ENCODE measurements at regions not wholly inside any gene's neighbourhood (a gene's known extent, or its start where the extent isn't known, plus 50 kb on each side); places are given as distances from the start of the nearest gene placed in this dataset.

- ChIA-PET CTCF (no interaction called here), POLR2A (no interaction called here)
- Mint-ChIP-seq H3K4me3 (no peak overlapping the region), H3K36me3 (ENCODE audit: low read depth) (no peaks in the 10 kb centered on the region), H3K4me1 (no peaks in the 10 kb centered on the region), H3K9me3 (ENCODE audit: low read depth) (no peaks in the 10 kb centered on the region), H3K27me3 (no peaks in the 10 kb centered on the region), H3K27ac (no peak overlapping the region)
- ATAC-seq, result no peak
- intact Hi-C loops (cut with DNase I, micrococcal nuclease), result no loop called here
- DNase-seq, result no peak
Observed at GRCh38 chr10:43701295-43701694, 52.6 kb upstream of the ZNF32 start.

DNA sequence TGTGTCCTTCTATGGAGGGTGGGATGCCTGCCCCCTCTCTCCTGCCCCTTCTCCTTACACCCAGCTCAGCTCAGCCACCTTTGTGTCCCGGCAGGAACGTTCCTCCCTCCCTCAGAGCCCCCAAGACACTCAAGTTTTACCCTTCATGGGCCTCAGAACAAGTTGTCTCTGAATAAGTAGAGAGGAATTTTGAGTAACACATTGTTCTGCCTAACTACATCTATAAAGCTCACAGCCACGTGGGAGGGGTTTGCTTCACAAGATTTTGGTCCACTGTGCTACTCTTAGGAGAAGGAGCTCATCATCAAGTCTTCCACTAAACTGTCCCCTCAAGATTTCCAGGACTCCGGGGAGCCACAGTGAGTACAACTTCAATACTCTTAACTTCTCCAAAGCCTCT, 51.6 kb upstream of the ZNF32 start:
- intact Hi-C loops (cut with DNase I, micrococcal nuclease), result no loop called here
- ChIA-PET CTCF (interaction anchor here (0.9 kb wide), 1 partner anchor 30 kb away, joined by 3 read pairs; no protein-coding TSS in a partner anchor), POLR2A (no interaction called here)
- H3K4me1 Mint-ChIP-seq, result no peaks in the 10 kb centered on the region
- H3K27me3 Mint-ChIP-seq, result no peaks in the 10 kb centered on the region
- H3K36me3 Mint-ChIP-seq (ENCODE audit: low read depth), result no peaks in the 10 kb centered on the region
- no peak overlapping the region for H3K27ac Mint-ChIP-seq
- H3K9me3 Mint-ChIP-seq (ENCODE audit: low read depth), result no peaks in the 10 kb centered on the region
- no peak for DNase-seq
- H3K4me3 Mint-ChIP-seq, result no peak overlapping the region
- ATAC-seq, result no peak

- H3K27ac Mint-ChIP-seq, result no peak overlapping the region
- no peaks in the 10 kb centered on the region for H3K36me3 Mint-ChIP-seq (ENCODE audit: low read depth)
- H3K9me3 Mint-ChIP-seq (ENCODE audit: low read depth), result no peaks in the 10 kb centered on the region
- CTCF ChIA-PET, result no interaction called here
- H3K27me3 Mint-ChIP-seq, result no peaks in the 10 kb centered on the region
- H3K4me1 Mint-ChIP-seq, result no peaks in the 10 kb centered on the region
- DNase-seq (no peak), ATAC-seq (no peak)
- intact Hi-C loops (cut with DNase I, micrococcal nuclease), result no loop called here
- POLR2A ChIA-PET, result no interaction called here
- H3K4me3 Mint-ChIP-seq, result no peak overlapping the region
Observed at GRCh38 chr10:43699516-43699915, 50.8 kb upstream of the ZNF32 start.

All from activated CD4-positive, alpha-beta T cell treated with anti-CD3 and anti-CD28 coated beads for 36 hours (primary cell).